Nephron progenitor cell (in vitro differentiated cells): ENCODE measurements at regions not wholly inside any gene's neighbourhood (a gene's known extent, or its start where the extent isn't known, plus 50 kb on each side); places are given as distances from the start of the nearest gene placed in this dataset.

Experiments
- DNase-seq: peaks from one replicate; pipeline ENCODE4 v3.0.0; 2021
- H3K27ac Mint-ChIP-seq: 2 replicates; pipeline ENCODE4 v1.8.0; 2021; ENCODE audit warnings: mild to moderate bottlenecking, moderate library complexity, mixed read lengths
- H3K27me3 Mint-ChIP-seq: 2 replicates; pipeline ENCODE4 v1.8.0; 2021; ENCODE audit warnings: mild to moderate bottlenecking, low read depth, mixed read lengths; ENCODE audit not compliant: poor library complexity
- H3K36me3 Mint-ChIP-seq: 2 replicates; pipeline ENCODE4 v1.8.0; 2021; ENCODE audit warnings: low read depth, mixed read lengths
- H3K4me1 Mint-ChIP-seq: 2 replicates; pipeline ENCODE4 v1.8.0; 2021; ENCODE audit warnings: mixed read lengths
- H3K4me3 Mint-ChIP-seq: 2 replicates; pipeline ENCODE4 v1.8.0; 2021; ENCODE audit warnings: mild to moderate bottlenecking, moderate library complexity, mixed read lengths
- H3K9me3 Mint-ChIP-seq: 2 replicates; pipeline ENCODE4 v1.8.0; 2021; ENCODE audit warnings: mild to moderate bottlenecking, moderate library complexity, mixed read lengths
- TF ChIP-seq, protein P1 (sequence below): fragments of 200-600 bp; sonication (generic); IDR thresholded peaks from 2 replicates; pipeline ENCODE4 v1.5.0; 2021; ENCODE audit warnings: antibody characterized with exemption

DNA sequence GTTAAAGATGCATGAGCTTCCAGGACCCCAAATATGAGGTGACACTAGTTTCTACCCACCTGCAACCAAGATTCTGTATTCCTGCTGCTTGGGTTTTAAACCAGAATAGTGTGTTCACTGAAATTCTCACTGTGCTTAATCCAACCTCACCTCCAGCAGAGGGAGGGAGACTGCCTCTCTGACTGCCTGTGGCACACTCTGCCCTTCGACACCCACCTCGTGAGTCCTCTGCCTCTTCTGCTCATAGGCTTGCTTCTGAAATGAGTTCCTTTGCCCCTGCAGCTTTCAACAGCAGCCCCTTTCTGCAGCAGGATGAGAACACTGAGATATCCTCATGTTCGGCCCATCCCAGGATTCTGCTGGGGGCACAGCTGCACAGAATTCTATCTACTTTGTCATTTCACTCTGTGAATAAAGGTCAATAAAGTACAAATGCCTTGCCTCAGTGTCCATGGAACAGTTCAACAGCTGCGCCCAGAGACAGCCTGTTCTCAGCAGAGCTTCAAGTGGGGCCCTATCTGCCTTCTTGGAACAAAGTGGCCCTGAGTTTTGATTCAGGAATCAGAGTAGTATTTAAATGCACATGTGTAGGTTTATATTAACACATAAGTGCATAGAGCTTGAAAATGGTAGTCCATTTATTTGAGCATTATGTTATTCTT is 632.5 kb downstream of the TNS3 start:
- TF ChIP-seq, protein P1, sequence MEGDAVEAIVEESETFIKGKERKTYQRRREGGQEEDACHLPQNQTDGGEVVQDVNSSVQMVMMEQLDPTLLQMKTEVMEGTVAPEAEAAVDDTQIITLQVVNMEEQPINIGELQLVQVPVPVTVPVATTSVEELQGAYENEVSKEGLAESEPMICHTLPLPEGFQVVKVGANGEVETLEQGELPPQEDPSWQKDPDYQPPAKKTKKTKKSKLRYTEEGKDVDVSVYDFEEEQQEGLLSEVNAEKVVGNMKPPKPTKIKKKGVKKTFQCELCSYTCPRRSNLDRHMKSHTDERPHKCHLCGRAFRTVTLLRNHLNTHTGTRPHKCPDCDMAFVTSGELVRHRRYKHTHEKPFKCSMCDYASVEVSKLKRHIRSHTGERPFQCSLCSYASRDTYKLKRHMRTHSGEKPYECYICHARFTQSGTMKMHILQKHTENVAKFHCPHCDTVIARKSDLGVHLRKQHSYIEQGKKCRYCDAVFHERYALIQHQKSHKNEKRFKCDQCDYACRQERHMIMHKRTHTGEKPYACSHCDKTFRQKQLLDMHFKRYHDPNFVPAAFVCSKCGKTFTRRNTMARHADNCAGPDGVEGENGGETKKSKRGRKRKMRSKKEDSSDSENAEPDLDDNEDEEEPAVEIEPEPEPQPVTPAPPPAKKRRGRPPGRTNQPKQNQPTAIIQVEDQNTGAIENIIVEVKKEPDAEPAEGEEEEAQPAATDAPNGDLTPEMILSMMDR = no peak
- Mint-ChIP-seq H3K9me3 (no peaks in the 10 kb centered on the region), H3K27me3 (peaks cover 11% of the 10 kb centered on the region), H3K27ac (no peak overlapping the region), H3K36me3 (no peaks in the 10 kb centered on the region), H3K4me1 (peaks cover 14% of the 10 kb centered on the region), H3K4me3 (no peak overlapping the region)
- DNase-seq = no peak

DNA sequence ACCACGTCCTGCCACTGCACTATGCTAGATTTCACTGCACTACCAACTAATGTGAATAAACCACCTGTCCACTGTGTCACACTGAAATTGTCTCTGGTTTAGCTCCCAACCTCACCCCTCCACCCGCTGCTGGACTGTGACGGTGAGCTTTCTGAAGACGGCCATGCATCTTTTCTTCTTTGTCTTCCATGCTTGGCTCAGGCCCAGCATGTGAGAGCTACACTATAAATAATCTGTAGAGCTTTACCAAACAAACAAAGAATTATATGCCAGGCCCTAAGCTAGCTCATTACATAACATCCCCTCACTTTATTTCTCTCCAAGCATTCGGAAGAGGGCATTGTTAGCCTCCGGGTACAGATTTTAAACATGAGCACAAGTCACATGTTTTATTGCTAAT is 633.2 kb downstream of the TNS3 start:
- Mint-ChIP-seq H3K4me3 (no peak overlapping the region), H3K36me3 (no peaks in the 10 kb centered on the region), H3K27ac (no peak overlapping the region), H3K9me3 (no peaks in the 10 kb centered on the region), H3K4me1 (peaks cover 10% of the 10 kb centered on the region), H3K27me3 (peaks cover 14% of the 10 kb centered on the region)
- TF ChIP-seq, protein P1 = no peak
- DNase-seq = no peak

DNA sequence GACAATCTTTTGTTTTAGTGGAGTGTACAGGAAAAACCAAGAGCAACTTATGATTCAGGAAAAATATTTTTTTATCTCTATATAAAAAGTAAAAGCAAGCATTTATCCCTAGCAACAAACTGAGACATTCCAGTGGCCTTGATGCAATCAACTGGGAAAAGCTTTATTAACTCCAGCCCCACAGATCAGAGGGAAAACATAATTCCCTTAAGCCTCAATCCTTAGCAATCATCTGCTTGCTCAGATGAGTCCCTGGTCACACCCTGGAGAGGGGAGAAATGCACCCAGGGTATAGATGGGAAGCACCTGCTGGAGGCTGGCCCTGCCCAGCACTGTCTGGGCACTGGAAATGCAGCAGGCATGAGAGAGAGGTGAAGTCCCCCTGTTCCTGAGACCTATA is 636.6 kb downstream of the TNS3 start:
- H3K27ac Mint-ChIP-seq = no peak overlapping the region
- no peak overlapping the region for H3K4me3 Mint-ChIP-seq
- H3K9me3 Mint-ChIP-seq = no peaks in the 10 kb centered on the region
- no peak for DNase-seq
- H3K27me3 Mint-ChIP-seq = peaks cover 15% of the 10 kb centered on the region
- no peaks in the 10 kb centered on the region for H3K36me3 Mint-ChIP-seq
- peaks cover 10% of the 10 kb centered on the region for H3K4me1 Mint-ChIP-seq
- TF ChIP-seq, protein P1 = no peak

DNA sequence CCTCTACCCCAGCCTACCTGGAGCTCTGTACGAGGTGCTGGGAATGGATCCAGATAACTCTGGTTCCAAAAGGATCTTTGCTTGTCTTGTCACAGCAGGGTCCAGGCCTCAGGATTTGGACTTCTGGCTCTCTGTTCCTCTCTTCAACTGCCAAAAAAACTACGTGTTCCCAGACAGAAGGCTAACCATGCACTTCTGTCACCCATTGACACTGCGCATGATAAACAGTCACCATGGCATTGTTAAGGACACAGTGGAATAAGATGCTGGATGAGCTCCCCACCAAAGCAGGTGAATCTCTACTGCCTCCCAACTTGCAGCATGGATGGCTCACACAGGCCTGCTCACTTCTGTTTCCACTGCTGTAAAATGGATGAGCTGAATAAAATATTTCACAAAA is 637.9 kb downstream of the TNS3 start:
- Mint-ChIP-seq H3K4me1 (peaks cover 5% of the 10 kb centered on the region), H3K27me3 (peaks cover 21% of the 10 kb centered on the region), H3K27ac (no peak overlapping the region), H3K36me3 (no peaks in the 10 kb centered on the region), H3K4me3 (no peak overlapping the region), H3K9me3 (no peaks in the 10 kb centered on the region)
- TF ChIP-seq, protein P1 = no peak
- DNase-seq = no peak

DNA sequence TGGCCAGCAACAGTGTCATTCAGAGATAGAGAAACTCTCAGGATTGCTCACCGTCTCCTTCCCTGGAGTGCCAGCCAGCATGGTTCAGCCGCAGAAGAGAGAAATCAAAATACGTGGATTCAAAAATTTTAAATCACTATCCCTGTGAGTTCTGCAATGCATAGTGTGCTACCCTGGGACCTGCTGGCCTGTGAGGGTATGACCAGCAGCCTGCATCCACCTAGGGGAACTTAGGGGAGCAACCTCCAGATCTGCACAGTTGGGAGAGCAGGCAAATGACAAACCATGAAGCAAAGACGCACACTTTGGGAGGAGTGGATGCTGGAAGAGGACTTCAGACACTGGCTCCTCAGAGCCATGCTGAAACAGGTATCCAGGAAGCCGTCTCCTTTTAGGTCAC is 639.3 kb downstream of the TNS3 start:
- DNase-seq = no peak
- H3K4me3 Mint-ChIP-seq = no peak overlapping the region
- H3K9me3 Mint-ChIP-seq = no peaks in the 10 kb centered on the region
- H3K36me3 Mint-ChIP-seq = no peaks in the 10 kb centered on the region
- H3K27me3 Mint-ChIP-seq = peaks cover 21% of the 10 kb centered on the region
- H3K4me1 Mint-ChIP-seq = no peaks in the 10 kb centered on the region
- TF ChIP-seq, protein P1 = no peak
- H3K27ac Mint-ChIP-seq = no peak overlapping the region

DNA sequence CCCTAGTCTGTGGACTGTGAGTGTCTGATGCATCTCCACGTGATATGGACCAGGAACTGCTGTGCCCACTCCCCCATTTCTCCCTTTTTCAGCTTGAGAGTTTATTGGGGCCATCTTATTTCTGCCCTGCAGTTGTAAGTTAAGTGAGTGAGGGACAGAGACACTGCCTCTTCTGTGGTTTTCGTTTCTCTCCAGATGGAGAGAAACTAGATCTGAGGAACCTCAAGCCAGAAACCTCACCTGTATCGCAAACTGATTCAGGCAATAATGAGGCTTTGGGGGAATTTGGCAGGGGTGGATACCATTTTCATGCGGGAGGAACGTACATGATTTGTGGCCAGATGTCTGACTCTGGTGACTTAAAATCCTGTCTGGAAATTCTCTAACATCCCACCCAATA is 641.7 kb downstream of the TNS3 start:
- no peak for DNase-seq
- Mint-ChIP-seq H3K9me3 (peaks cover 4% of the 10 kb centered on the region), H3K4me1 (no peaks in the 10 kb centered on the region), H3K27me3 (peaks cover 23% of the 10 kb centered on the region), H3K36me3 (no peaks in the 10 kb centered on the region), H3K27ac (no peak overlapping the region), H3K4me3 (no peak overlapping the region)
- TF ChIP-seq, protein P1 = no peak
